ENCODE measurements at regions not wholly inside any gene's neighbourhood (a gene's known extent, or its start where the extent isn't known, plus 50 kb on each side); places are given as distances from the start of the nearest gene placed in this dataset.

GRCh38 chr2:104595576-104595975 lies 258.3 kb upstream of the POU3F3 start:
- Histone ChIP-seq H3K9me3 (ENCODE audit: severe bottlenecking) (peaks cover 6% of the 10 kb centered on the region), H3K27me3 (ENCODE audit: insufficient read depth, low read depth, severe bottlenecking) (peaks cover 22% of the 10 kb centered on the region), H3K36me3 (no peaks in the 10 kb centered on the region), H3K27ac (no peak overlapping the region), H3K4me3 (ENCODE audit: low read depth, low read length) (no peak overlapping the region)
- TF ChIP-seq CTCF (IDR thresholded peaks at IDR 0.05; ENCODE audit: low read depth, low read length): no peak
- DNase-seq: no peak

GRCh38 chr2:104597942-104598341 lies 256.0 kb upstream of the POU3F3 start:
- no peak for TF ChIP-seq CTCF (IDR thresholded peaks at IDR 0.05; ENCODE audit: low read depth, low read length)
- Histone ChIP-seq H3K27me3 (ENCODE audit: insufficient read depth, low read depth, severe bottlenecking) (peaks cover 19% of the 10 kb centered on the region), H3K27ac (no peak overlapping the region), H3K4me3 (ENCODE audit: low read depth, low read length) (no peak overlapping the region), H3K9me3 (ENCODE audit: severe bottlenecking) (no peaks in the 10 kb centered on the region), H3K36me3 (no peaks in the 10 kb centered on the region)
- DNase-seq: no peak

- H3K36me3 ChIP-seq: no peaks in the 10 kb centered on the region
- H3K27ac ChIP-seq: no peak overlapping the region
- peaks cover 19% of the 10 kb centered on the region for H3K27me3 ChIP-seq (ENCODE audit: insufficient read depth, low read depth, severe bottlenecking)
- DNase-seq: no peak
- TF ChIP-seq CTCF (IDR thresholded peaks at IDR 0.05; ENCODE audit: low read depth, low read length): no peak
- H3K9me3 ChIP-seq (ENCODE audit: severe bottlenecking): no peaks in the 10 kb centered on the region
- no peak overlapping the region for H3K4me3 ChIP-seq (ENCODE audit: low read depth, low read length)
Measured at GRCh38 chr2:104598636-104599035, 255.3 kb upstream of the POU3F3 start.

- Histone ChIP-seq H3K27me3 (ENCODE audit: insufficient read depth, low read depth, severe bottlenecking) (peaks cover 22% of the 10 kb centered on the region), H3K36me3 (no peaks in the 10 kb centered on the region), H3K4me3 (ENCODE audit: low read depth, low read length) (no peak overlapping the region), H3K9me3 (ENCODE audit: severe bottlenecking) (no peaks in the 10 kb centered on the region), H3K27ac (no peak overlapping the region)
- TF ChIP-seq CTCF (IDR thresholded peaks at IDR 0.05; ENCODE audit: low read depth, low read length): no peak
- no peak for DNase-seq
Measured at GRCh38 chr2:104599787-104600510, 254.0 kb upstream of the POU3F3 start.

- no peak overlapping the region for H3K4me3 ChIP-seq (ENCODE audit: low read depth, low read length)
- peaks cover 3% of the 10 kb centered on the region for H3K27me3 ChIP-seq (ENCODE audit: insufficient read depth, low read depth, severe bottlenecking)
- H3K36me3 ChIP-seq: no peaks in the 10 kb centered on the region
- TF ChIP-seq CTCF (IDR thresholded peaks at IDR 0.05; ENCODE audit: low read depth, low read length): no peak
- no peak for DNase-seq
- H3K27ac ChIP-seq: no peak overlapping the region
- H3K9me3 ChIP-seq (ENCODE audit: severe bottlenecking): no peaks in the 10 kb centered on the region
Measured at GRCh38 chr2:104606056-104606455, 247.9 kb upstream of the POU3F3 start.

- no peak for DNase-seq
- Histone ChIP-seq H3K27me3 (ENCODE audit: insufficient read depth, low read depth, severe bottlenecking) (peaks cover 38% of the 10 kb centered on the region), H3K4me3 (ENCODE audit: low read depth, low read length) (no peak overlapping the region), H3K36me3 (no peaks in the 10 kb centered on the region), H3K9me3 (ENCODE audit: severe bottlenecking) (no peaks in the 10 kb centered on the region), H3K27ac (no peak overlapping the region)
- TF ChIP-seq CTCF (IDR thresholded peaks at IDR 0.05; ENCODE audit: low read depth, low read length): no peak
Measured at GRCh38 chr2:104616856-104617255, 237.1 kb upstream of the POU3F3 start.
